GM20000 (cell line): ENCODE measurements at regions not wholly inside any gene's neighbourhood (a gene's known extent, or its start where the extent isn't known, plus 50 kb on each side); places are given as distances from the start of the nearest gene placed in this dataset.

Source experiments
- DNase-seq: peaks from one replicate; pipeline ENCODE4 v3.0.0; 2012; ENCODE audit warnings: low spot score
- TF ChIP-seq, protein P1 (sequence below): IDR thresholded peaks from 2 replicates; pipeline ENCODE4 v1.5.1; 2012; ENCODE audit warnings: mild to moderate bottlenecking, control low read depth; ENCODE audit errors: extremely low read depth, missing control alignments

DNA sequence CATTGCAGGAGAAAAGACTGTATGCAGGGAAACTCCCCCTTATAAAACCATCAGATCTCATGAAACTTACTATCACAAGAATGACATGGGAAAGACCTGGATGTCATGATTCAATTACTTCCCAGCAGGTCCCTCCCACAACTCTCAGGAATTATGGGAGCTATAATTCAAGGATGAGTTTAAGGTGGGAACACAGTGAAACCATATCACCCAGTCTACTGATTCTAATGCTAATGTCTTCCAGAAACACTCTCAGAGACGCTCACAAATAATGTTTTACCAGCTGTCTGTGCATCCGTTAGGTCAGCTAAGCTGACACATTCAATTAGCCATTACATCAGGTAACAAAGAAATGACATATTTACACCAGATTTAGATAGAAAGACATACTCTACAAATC, 637.9 kb downstream of the NLGN4Y start:
- TF ChIP-seq, protein P1, sequence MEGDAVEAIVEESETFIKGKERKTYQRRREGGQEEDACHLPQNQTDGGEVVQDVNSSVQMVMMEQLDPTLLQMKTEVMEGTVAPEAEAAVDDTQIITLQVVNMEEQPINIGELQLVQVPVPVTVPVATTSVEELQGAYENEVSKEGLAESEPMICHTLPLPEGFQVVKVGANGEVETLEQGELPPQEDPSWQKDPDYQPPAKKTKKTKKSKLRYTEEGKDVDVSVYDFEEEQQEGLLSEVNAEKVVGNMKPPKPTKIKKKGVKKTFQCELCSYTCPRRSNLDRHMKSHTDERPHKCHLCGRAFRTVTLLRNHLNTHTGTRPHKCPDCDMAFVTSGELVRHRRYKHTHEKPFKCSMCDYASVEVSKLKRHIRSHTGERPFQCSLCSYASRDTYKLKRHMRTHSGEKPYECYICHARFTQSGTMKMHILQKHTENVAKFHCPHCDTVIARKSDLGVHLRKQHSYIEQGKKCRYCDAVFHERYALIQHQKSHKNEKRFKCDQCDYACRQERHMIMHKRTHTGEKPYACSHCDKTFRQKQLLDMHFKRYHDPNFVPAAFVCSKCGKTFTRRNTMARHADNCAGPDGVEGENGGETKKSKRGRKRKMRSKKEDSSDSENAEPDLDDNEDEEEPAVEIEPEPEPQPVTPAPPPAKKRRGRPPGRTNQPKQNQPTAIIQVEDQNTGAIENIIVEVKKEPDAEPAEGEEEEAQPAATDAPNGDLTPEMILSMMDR = no peak
- DNase-seq = no peak

DNA sequence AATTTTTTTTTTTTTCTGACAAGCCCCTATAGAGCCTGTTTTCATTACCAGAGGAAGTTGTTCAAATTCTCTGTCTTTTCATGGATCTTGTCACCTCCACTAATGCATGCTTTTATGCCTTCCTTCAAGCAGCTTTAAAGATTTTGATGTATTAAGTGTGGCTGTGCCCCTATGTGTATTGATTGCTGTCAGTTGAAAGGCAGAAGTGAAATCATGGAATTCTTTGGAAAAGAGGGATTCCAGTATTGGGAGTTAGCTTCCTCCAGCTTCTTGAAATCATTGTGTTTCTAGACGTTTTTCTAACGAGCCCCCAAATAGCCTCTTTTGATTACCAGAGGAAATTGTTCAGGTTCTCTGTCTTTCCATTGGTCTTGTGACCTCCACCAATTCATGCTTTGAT, 655.6 kb downstream of the NLGN4Y start:
- DNase-seq = no peak
- TF ChIP-seq, protein P1 = no peak

DNA sequence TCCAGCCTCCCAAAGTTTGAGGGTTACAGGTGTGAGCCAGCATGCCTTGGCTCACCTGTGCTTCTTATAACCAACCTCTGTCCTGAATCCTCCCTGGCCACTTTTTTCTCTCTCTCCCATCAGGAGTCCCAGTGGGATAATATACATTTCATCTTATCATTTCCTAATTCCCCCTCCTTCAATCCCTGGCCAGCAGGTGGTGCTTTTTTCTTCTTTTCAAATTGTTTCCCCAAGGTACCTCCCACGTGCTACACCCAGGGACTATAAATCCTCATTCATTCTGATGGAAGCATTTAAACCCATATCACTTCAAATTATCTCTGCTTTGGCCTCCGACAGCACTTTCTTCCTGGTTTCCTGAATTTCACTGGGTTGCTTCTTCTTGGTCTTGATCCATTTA, 704.7 kb downstream of the NLGN4Y start:
- TF ChIP-seq, protein P1 = no peak
- DNase-seq = no peak

DNA sequence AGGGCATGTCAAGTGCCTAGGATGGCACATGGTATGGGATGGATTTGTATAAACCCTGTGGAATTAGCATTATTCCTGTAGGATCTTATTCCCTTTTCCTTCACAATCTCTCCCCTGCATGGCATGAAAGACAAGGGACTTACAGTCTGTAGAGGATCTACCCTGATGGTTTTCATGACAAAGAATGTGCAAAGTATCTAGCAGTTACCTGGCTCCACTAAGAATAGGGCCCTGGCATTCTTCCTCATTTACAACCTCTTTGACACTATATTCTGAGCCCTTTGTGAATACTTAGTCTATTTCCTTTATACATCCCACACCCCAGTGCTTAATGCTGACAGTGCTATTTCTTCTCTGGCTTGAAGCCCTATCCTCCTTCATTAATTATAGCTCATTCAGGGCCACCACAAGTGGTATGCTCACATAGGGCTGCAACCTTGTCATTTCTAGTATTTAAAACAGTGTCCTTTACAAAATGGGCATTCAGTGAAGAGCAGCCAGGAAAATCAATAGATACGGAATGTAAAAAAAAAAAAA, 715.3 kb downstream of the NLGN4Y start:
- TF ChIP-seq, protein P1 = no peak
- DNase-seq = no peak

DNA sequence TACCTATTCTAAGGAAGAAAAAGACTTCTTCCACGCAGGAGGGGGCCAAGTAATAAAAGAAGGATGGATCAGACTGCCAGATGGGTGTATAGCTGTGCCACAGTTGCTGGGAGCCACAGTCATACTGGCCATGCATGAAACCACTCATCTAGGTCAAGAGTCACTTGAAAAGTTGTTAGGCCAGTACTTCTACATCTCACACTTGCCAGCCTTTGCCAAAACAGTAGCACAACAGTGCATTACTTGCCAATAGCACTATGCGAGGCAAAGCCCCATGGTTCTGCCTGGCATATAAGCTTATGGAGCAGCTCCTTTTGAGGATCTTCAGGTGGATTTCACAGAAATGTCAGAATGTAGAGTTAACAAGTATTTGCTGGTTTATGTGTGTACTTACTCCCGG, 735.0 kb downstream of the NLGN4Y start:
- TF ChIP-seq, protein P1 = no peak
- no peak for DNase-seq

DNA sequence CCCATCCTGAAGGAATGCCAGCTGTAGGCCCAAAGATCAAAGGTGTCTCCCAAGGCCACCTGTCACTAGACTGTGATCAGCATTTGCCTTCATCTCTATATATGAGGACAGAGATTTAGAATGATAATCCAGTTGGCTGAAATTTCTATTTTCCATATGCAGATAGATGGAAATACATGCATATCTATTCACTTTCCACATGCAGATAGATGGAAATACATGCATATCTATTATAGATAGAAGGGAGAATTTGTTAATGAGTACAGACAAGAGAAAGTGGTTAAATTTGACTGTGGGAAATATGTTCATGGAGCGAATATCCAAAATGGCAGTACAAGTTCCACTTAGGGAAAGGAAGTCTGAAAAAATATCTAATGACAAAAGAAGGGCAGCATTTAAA, 762.2 kb downstream of the NLGN4Y start:
- TF ChIP-seq, protein P1 = no peak
- DNase-seq = no peak

DNA sequence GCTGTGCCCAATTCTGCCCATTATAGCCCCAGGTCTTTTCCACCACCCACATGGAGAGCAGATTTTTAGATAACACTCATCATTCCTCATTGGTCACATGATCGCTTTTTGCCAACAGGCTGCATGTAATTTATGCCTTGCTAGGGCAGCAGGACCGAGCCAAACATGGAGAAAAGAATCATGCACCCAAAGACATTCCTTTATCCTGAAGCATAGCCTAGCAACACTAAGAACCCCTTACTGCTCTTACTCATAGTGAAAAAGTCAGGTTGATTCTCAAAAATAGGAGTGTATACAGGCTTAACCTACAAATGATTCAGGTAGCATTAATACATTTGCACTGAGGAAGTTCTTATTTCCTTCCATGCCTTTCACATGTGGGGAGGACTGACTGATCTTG, 765.5 kb downstream of the NLGN4Y start:
- no peak for DNase-seq

More for the DNA sequence above, 765.5 kb downstream of the NLGN4Y start:
- TF ChIP-seq, protein P1 = no peak
